GM23338 (cell line): ENCODE measurements at regions not wholly inside any gene's neighbourhood (a gene's known extent, or its start where the extent isn't known, plus 50 kb on each side); places are given as distances from the start of the nearest gene placed in this dataset.

Experiments
- ATAC-seq: fragments of 200-7000 bp; cut with Tn5 transposase; 3 replicates; pipeline ENCODE4 v1.9.1; 2020
- DNase-seq: peaks from one replicate; pipeline ENCODE4 v3.0.0-alpha.2; 2015; ENCODE audit warnings: low spot score
- H2AFZ ChIP-seq: fragments of 200-600 bp; sonication (generic); 2 replicates; pipeline ENCODE4 v1.8.0; 2016; ENCODE audit warnings: antibody characterized with exemption, mild to moderate bottlenecking, moderate library complexity
- H3F3A ChIP-seq: fragments of 200-600 bp; sonication (generic); replicated peaks from 2 replicates; pipeline ENCODE4 v1.8.0; 2017; ENCODE audit warnings: antibody characterized with exemption, mixed run types, low read depth
- H3K27ac ChIP-seq: fragments of 200-600 bp; sonication (generic); 2 replicates; pipeline ENCODE4 v1.6.1; 2016; ENCODE audit warnings: low read depth
- H3K27me3 ChIP-seq: fragments of 200-600 bp; sonication (generic); 2 replicates; pipeline ENCODE4 v1.8.0; 2016; ENCODE audit warnings: mild to moderate bottlenecking, mixed run types, moderate library complexity; ENCODE audit not compliant: insufficient read depth
- H3K36me3 ChIP-seq: fragments of 200-600 bp; sonication (generic); 2 replicates; pipeline ENCODE4 v1.8.0; 2016; ENCODE audit warnings: mild to moderate bottlenecking; ENCODE audit not compliant: insufficient read depth
- H3K4me1 ChIP-seq: fragments of 200-600 bp; sonication (generic); 2 replicates; pipeline ENCODE4 v1.8.0; 2016; ENCODE audit warnings: mild to moderate bottlenecking, moderate library complexity; ENCODE audit not compliant: insufficient read depth
- H3K4me2 ChIP-seq: fragments of 200-600 bp; sonication (generic); 2 replicates; pipeline ENCODE4 v1.7.1; 2017; ENCODE audit warnings: mixed run types
- H3K4me3 ChIP-seq: fragments of 200-600 bp; sonication (generic); 2 replicates; pipeline ENCODE4 v1.6.1; 2016; ENCODE audit warnings: mixed run types
- H3K79me2 ChIP-seq: fragments of 200-600 bp; sonication (generic); replicated peaks from 2 replicates; pipeline ENCODE4 v1.8.0; 2017; ENCODE audit warnings: mild to moderate bottlenecking; ENCODE audit not compliant: insufficient read depth
- H3K9me2 ChIP-seq: fragments of 200-600 bp; sonication (generic); 2 replicates; pipeline ENCODE4 v1.8.0; 2017; ENCODE audit not compliant: insufficient read depth
- H4K20me1 ChIP-seq: fragments of 200-600 bp; sonication (generic); replicated peaks from 2 replicates; pipeline ENCODE4 v1.8.0; 2017; ENCODE audit warnings: mild to moderate bottlenecking; ENCODE audit not compliant: insufficient read depth
- H3K27ac Mint-ChIP-seq: 2 replicates; pipeline ENCODE4 v1.8.0; 2020; ENCODE audit warnings: inconsistent platforms, mild to moderate bottlenecking, moderate library complexity, mixed read lengths
- H3K27me3 Mint-ChIP-seq: 3 replicates; pipeline ENCODE4 v1.8.0; 2022; ENCODE audit warnings: low read depth, mild to moderate bottlenecking, moderate library complexity, mixed read lengths, inconsistent platforms; ENCODE audit not compliant: insufficient read depth, poor library complexity
- H3K36me3 Mint-ChIP-seq: 3 replicates; pipeline ENCODE4 v1.8.0; 2021; ENCODE audit warnings: low read depth, mild to moderate bottlenecking, inconsistent platforms, moderate library complexity, mixed read lengths
- H3K4me1 Mint-ChIP-seq: 3 replicates; pipeline ENCODE4 v1.8.0; 2020; ENCODE audit warnings: mild to moderate bottlenecking, inconsistent platforms, mixed read lengths
- H3K4me3 Mint-ChIP-seq: 3 replicates; pipeline ENCODE4 v1.8.0; 2021; ENCODE audit warnings: moderate library complexity, mild to moderate bottlenecking, inconsistent platforms, mixed read lengths
- H3K9me3 Mint-ChIP-seq: 3 replicates; pipeline ENCODE4 v1.8.0; 2020; ENCODE audit warnings: moderate library complexity, mild to moderate bottlenecking, inconsistent platforms, mixed read lengths
- EZH2 ChIP-seq: fragments of 200-600 bp; sonication (generic); IDR thresholded peaks from one replicate; pipeline ENCODE4 v1.8.0; 2017; ENCODE audit warnings: antibody characterized with exemption, mild to moderate bottlenecking, low read depth; ENCODE audit not compliant: unreplicated experiment
- EZH2phosphoT487 ChIP-seq: fragments of 200-600 bp; sonication (generic); IDR thresholded peaks from one replicate; pipeline ENCODE4 v1.8.1; 2018; ENCODE audit warnings: antibody characterized with exemption; ENCODE audit not compliant: unreplicated experiment
- JUNB ChIP-seq: IDR thresholded peaks from one replicate; pipeline ENCODE4 v1.6.1; 2016; ENCODE audit warnings: antibody characterized with exemption; ENCODE audit not compliant: unreplicated experiment
- NANOG ChIP-seq: IDR thresholded peaks from 2 replicates; pipeline ENCODE4 v1.6.1; 2016; ENCODE audit warnings: antibody characterized with exemption, borderline replicate concordance
- REST ChIP-seq: IDR thresholded peaks from one replicate; pipeline ENCODE4 v1.6.1; 2018; ENCODE audit warnings: antibody characterized with exemption; ENCODE audit not compliant: unreplicated experiment
- ZNF331 ChIP-seq: fragments of 250-450 bp; sonication (Bioruptor Pico); IDR thresholded peaks from 2 replicates; pipeline ENCODE4 v1.5.0; 2020; ENCODE audit warnings: low read depth, mild to moderate bottlenecking, moderate library complexity
- ZNF462 ChIP-seq: fragments of 250-450 bp; sonication (Bioruptor Pico); IDR thresholded peaks from 2 replicates; pipeline ENCODE4 v1.5.0; 2020; ENCODE audit warnings: mild to moderate bottlenecking, moderate library complexity

GRCh38 chr15:77800305-77800704 lies 167.6 kb upstream of the LINGO1 start (continued):
- TF ChIP-seq ZNF462 (no peak), EZH2 (no peak)

- DNase-seq (no peak), ATAC-seq (no peak)
- Histone ChIP-seq H3K4me1 (0 out of 2 replicates have a peak, but pooled peaks cover 10% of the 10 kb centered on the region), H3K79me2 (no peaks in the 10 kb centered on the region), H3K9me2 (no peaks in the 10 kb centered on the region), H3K36me3 (no peaks in the 10 kb centered on the region), H3K27ac (no peak overlapping the region), H2AFZ (no peak overlapping the region), H3K4me3 (no peak overlapping the region), H3K4me2 (no peak overlapping the region), H3F3A (no peaks in the 10 kb centered on the region), H4K20me1 (no peaks in the 10 kb centered on the region), H3K27me3 (no peaks in the 10 kb centered on the region)
- Mint-ChIP-seq H3K4me3 (no peak overlapping the region), H3K4me1 (peaks cover 29% of the 10 kb centered on the region), H3K27me3 (peaks cover 11% of the 10 kb centered on the region), H3K36me3 (no peaks in the 10 kb centered on the region), H3K9me3 (no peaks in the 10 kb centered on the region), H3K27ac (no peak overlapping the region)
- TF ChIP-seq REST (no peak), ZNF462 (no peak), JUNB (no peak), ZNF331 (CRISPR knock-in tag) (no peak), NANOG (no peak), EZH2phosphoT487 (no peak)
Observed at GRCh38 chr15:77798847-77799246, 166.1 kb upstream of the LINGO1 start.
